ENCODE measurements at regions not wholly inside any gene's neighbourhood (a gene's known extent, or its start where the extent isn't known, plus 50 kb on each side); places are given as distances from the start of the nearest gene placed in this dataset.

GRCh38 chr10:105879401-105879800 is 1238.3 kb downstream of the SORCS3 start (continued):
- TF ChIP-seq EZH2phosphoT487 (IDR thresholded peaks at IDR 0.05; ENCODE audit: unreplicated experiment) (no peak), STAT1 (IDR thresholded peaks at IDR 0.05; ENCODE audit: unreplicated experiment) (no peak)

- DNase-seq (ENCODE audit: low spot score) (no peak), ATAC-seq (no peak)
- Histone ChIP-seq H3K79me2 (replicated peaks; ENCODE audit: insufficient read depth) (no peaks in the 10 kb centered on the region), H3K9me2 (ENCODE audit: insufficient read depth) (no peaks in the 10 kb centered on the region; the same call in 1 of the 2 replicates), H2AFZ (no peak overlapping the region), H3K36me3 (ENCODE audit: insufficient read depth) (no peaks in the 10 kb centered on the region), H3F3A (replicated peaks; ENCODE audit: low read depth) (no peaks in the 10 kb centered on the region), H3K27me3 (ENCODE audit: insufficient read depth) (no peaks in the 10 kb centered on the region), H3K4me1 (ENCODE audit: insufficient read depth) (no peaks in the 10 kb centered on the region), H3K4me3 (no peak overlapping the region), H4K20me1 (replicated peaks; ENCODE audit: insufficient read depth) (no peaks in the 10 kb centered on the region), H3K27ac (ENCODE audit: low read depth) (no peak overlapping the region), H3K4me2 (no peak overlapping the region)
- Mint-ChIP-seq H3K4me1 (peaks cover 5% of the 10 kb centered on the region; the same call in 2 of the 3 replicates), H3K4me3 (no peak overlapping the region), H3K9me3 (peaks cover 14% of the 10 kb centered on the region), H3K27me3 (ENCODE audit: insufficient read depth, low read depth, poor library complexity) (peaks cover 1% of the 10 kb centered on the region), H3K36me3 (ENCODE audit: low read depth) (peaks cover 22% of the 10 kb centered on the region; the same call in 2 of the 3 replicates), H3K27ac (no peak overlapping the region)
- no peak for TF ChIP-seq JUNB (IDR thresholded peaks at IDR 0.05; ENCODE audit: unreplicated experiment)
- TF ChIP-seq NANOG (IDR thresholded peaks at IDR 0.05; ENCODE audit: borderline replicate concordance), result no peak
- TF ChIP-seq ZNF462 (CRISPR knock-in tag; IDR thresholded peaks at IDR 0.05), result no peak
- TF ChIP-seq STAT1 (IDR thresholded peaks at IDR 0.05; ENCODE audit: unreplicated experiment), result no peak
- no peak for TF ChIP-seq POLR2AphosphoS5 (IDR thresholded peaks at IDR 0.05; ENCODE audit: low read depth)
- no peak for TF ChIP-seq ZNF331 (CRISPR knock-in tag; IDR thresholded peaks at IDR 0.05; ENCODE audit: low read depth)
- TF ChIP-seq EZH2 (IDR thresholded peaks at IDR 0.05; ENCODE audit: low read depth, unreplicated experiment), result no peak
- TF ChIP-seq ZNF114 (CRISPR knock-in tag; IDR thresholded peaks at IDR 0.05), result no peak
- no peak for TF ChIP-seq REST (IDR thresholded peaks at IDR 0.05; ENCODE audit: unreplicated experiment)
- no peak for TF ChIP-seq CREB1 (CRISPR knock-in tag; IDR thresholded peaks at IDR 0.05; ENCODE audit: low read depth)
- no peak for TF ChIP-seq EZH2phosphoT487 (IDR thresholded peaks at IDR 0.05; ENCODE audit: unreplicated experiment)
- no peak for TF ChIP-seq CTCF (conservative IDR thresholded peaks at IDR 0.05; ENCODE audit: low read depth in 2 of 2)
- TF ChIP-seq ETS1 (IDR thresholded peaks at IDR 0.05), result no peak
Measured at GRCh38 chr10:105875050-105875449, 1234.0 kb downstream of the SORCS3 start.

Measured in GM23338 (cell line).